ENCODE measurements at regions not wholly inside any gene's neighbourhood (a gene's known extent, or its start where the extent isn't known, plus 50 kb on each side); places are given as distances from the start of the nearest gene placed in this dataset.

DNA sequence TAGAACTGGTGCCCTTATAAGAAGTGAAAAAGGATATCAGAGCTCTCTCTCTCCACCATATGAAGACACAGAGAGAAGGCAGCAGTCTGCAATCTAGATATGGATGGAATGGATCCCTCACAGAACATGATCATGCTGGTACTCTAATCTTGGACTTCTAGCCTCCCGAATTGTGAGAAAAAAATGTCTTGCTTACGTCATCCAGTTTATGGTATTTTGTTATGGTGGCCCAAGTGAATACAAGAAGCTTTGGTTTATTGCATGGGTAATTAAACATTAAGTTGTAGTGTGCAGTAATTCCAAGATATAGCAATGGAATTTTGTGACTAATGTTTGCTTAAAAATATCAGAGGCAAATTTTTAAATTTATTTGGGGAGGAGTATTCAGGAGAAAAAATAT is 1667.4 kb upstream of the SLC39A10 start:
- H3K79me2 ChIP-seq (ENCODE audit: low read length) = no peaks in the 10 kb centered on the region
- no peaks in the 10 kb centered on the region for H3K4me1 ChIP-seq (ENCODE audit: low read length)
- H3K4me2 ChIP-seq (ENCODE audit: low read length) = no peak overlapping the region
- H3K4me3 ChIP-seq (ENCODE audit: low read length) = no peak overlapping the region
- H3K36me3 ChIP-seq (replicated peaks; ENCODE audit: low read depth, low read length) = no peaks in the 10 kb centered on the region
- H3K27ac ChIP-seq (ENCODE audit: low read length) = no peak overlapping the region
- no peaks in the 10 kb centered on the region for H4K20me1 ChIP-seq (ENCODE audit: insufficient read depth, low read length)
- no peaks in the 10 kb centered on the region for H3K27me3 ChIP-seq (ENCODE audit: low read depth, low read length)
- no peak overlapping the region for H3K9ac ChIP-seq (ENCODE audit: low read length)
- TF ChIP-seq EZH2phosphoT487 (IDR thresholded peaks at IDR 0.05; ENCODE audit: low read depth) = no peak
- TF ChIP-seq, protein P1, sequence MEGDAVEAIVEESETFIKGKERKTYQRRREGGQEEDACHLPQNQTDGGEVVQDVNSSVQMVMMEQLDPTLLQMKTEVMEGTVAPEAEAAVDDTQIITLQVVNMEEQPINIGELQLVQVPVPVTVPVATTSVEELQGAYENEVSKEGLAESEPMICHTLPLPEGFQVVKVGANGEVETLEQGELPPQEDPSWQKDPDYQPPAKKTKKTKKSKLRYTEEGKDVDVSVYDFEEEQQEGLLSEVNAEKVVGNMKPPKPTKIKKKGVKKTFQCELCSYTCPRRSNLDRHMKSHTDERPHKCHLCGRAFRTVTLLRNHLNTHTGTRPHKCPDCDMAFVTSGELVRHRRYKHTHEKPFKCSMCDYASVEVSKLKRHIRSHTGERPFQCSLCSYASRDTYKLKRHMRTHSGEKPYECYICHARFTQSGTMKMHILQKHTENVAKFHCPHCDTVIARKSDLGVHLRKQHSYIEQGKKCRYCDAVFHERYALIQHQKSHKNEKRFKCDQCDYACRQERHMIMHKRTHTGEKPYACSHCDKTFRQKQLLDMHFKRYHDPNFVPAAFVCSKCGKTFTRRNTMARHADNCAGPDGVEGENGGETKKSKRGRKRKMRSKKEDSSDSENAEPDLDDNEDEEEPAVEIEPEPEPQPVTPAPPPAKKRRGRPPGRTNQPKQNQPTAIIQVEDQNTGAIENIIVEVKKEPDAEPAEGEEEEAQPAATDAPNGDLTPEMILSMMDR (IDR thresholded peaks at IDR 0.05; ENCODE audit: low read depth, low read length) = no peak
- no peak overlapping the region for H2AFZ ChIP-seq (ENCODE audit: low read depth, low read length)
- no peaks in the 10 kb centered on the region for H3K9me3 ChIP-seq (ENCODE audit: insufficient read depth, low read length)

DNA sequence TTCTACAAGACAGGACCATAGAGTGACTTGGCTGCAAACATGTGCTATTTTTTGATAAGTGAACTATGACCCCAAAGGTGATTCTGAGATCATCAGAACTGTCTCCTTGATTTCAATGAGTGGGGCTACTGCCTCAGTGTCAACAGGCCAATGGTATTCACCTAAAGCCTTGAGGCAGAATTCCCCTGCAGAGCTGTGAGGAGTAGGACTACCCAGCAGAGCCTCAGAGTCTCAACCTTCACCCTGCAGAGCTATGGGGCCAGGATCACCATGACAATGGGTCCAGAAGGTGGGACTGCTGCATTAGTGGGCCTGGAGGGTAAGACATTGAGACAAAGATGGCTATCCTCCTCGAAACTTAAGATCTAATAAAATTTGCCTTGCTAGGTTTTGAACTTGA is 1668.2 kb upstream of the SLC39A10 start:
- H3K9ac ChIP-seq (ENCODE audit: low read length) = no peak overlapping the region
- no peak overlapping the region for H3K4me3 ChIP-seq (ENCODE audit: low read length)
- no peak overlapping the region for H3K4me2 ChIP-seq (ENCODE audit: low read length)
- no peaks in the 10 kb centered on the region for H3K9me3 ChIP-seq (ENCODE audit: insufficient read depth, low read length)
- H3K27me3 ChIP-seq (ENCODE audit: low read depth, low read length) = no peaks in the 10 kb centered on the region
- TF ChIP-seq EZH2phosphoT487 (IDR thresholded peaks at IDR 0.05; ENCODE audit: low read depth) = no peak
- TF ChIP-seq, protein P1 (IDR thresholded peaks at IDR 0.05; ENCODE audit: low read depth, low read length) = no peak
- no peaks in the 10 kb centered on the region for H3K79me2 ChIP-seq (ENCODE audit: low read length)
- no peak overlapping the region for H2AFZ ChIP-seq (ENCODE audit: low read depth, low read length)
- no peaks in the 10 kb centered on the region for H4K20me1 ChIP-seq (ENCODE audit: insufficient read depth, low read length)
- H3K4me1 ChIP-seq (ENCODE audit: low read length) = no peaks in the 10 kb centered on the region
- H3K27ac ChIP-seq (ENCODE audit: low read length) = no peak overlapping the region
- no peaks in the 10 kb centered on the region for H3K36me3 ChIP-seq (replicated peaks; ENCODE audit: low read depth, low read length)

DNA sequence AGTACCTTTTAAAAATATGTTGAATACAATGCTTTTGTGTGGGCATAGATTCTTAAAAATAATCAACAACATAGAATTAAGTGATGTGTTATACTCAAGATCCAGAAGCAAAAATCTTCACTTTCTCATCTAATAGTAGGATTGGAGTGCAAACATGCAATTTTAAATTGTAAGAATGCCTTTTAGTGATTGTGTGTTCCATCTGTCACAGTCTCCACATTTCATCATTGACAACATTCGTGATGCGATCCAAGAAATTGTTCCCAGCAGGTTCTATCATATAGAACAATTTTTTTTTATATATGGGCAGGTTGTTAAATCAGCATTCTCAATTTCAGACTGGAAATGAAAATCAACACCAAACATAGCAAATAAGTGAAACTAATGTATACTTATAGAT is 1671.8 kb upstream of the SLC39A10 start:
- TF ChIP-seq, protein P1 (IDR thresholded peaks at IDR 0.05; ENCODE audit: low read depth, low read length) = no peak
- no peak for TF ChIP-seq EZH2phosphoT487 (IDR thresholded peaks at IDR 0.05; ENCODE audit: low read depth)
- no peaks in the 10 kb centered on the region for H3K36me3 ChIP-seq (replicated peaks; ENCODE audit: low read depth, low read length)
- H3K9ac ChIP-seq (ENCODE audit: low read length) = no peak overlapping the region
- H3K4me2 ChIP-seq (ENCODE audit: low read length) = no peak overlapping the region
- no peak overlapping the region for H3K27ac ChIP-seq (ENCODE audit: low read length)
- H4K20me1 ChIP-seq (ENCODE audit: insufficient read depth, low read length) = no peaks in the 10 kb centered on the region
- H3K9me3 ChIP-seq (ENCODE audit: insufficient read depth, low read length) = no peaks in the 10 kb centered on the region
- H3K4me1 ChIP-seq (ENCODE audit: low read length) = no peaks in the 10 kb centered on the region
- no peak overlapping the region for H2AFZ ChIP-seq (ENCODE audit: low read depth, low read length)
- no peaks in the 10 kb centered on the region for H3K27me3 ChIP-seq (ENCODE audit: low read depth, low read length)
- no peak overlapping the region for H3K4me3 ChIP-seq (ENCODE audit: low read length)
- no peaks in the 10 kb centered on the region for H3K79me2 ChIP-seq (ENCODE audit: low read length)

DNA sequence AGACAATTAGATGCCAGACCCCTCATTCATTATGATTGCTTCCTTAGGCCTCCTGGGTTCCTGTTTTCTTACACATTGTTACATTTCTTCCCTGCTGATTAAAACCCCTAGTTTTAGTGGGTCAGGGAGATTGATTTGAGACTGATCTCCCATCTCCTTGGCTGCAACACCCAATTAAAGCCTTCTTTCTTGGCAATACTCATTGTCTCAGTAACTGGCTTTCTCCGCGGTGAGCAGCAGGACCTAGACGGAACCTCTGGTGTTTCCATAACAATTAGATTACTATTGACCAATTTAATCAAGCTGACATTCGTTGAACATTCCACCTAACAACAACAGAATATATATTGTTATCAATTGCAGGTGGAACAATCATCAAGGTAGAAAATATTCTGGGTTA is 1676.4 kb upstream of the SLC39A10 start:
- H3K27ac ChIP-seq (ENCODE audit: low read length) = no peak overlapping the region
- no peak overlapping the region for H2AFZ ChIP-seq (ENCODE audit: low read depth, low read length)
- no peaks in the 10 kb centered on the region for H3K9me3 ChIP-seq (ENCODE audit: insufficient read depth, low read length)
- no peak overlapping the region for H3K4me3 ChIP-seq (ENCODE audit: low read length)
- no peak overlapping the region for H3K4me2 ChIP-seq (ENCODE audit: low read length)
- TF ChIP-seq EZH2phosphoT487 (IDR thresholded peaks at IDR 0.05; ENCODE audit: low read depth) = no peak
- H3K79me2 ChIP-seq (ENCODE audit: low read length) = no peaks in the 10 kb centered on the region
- no peak overlapping the region for H3K9ac ChIP-seq (ENCODE audit: low read length)
- H3K27me3 ChIP-seq (ENCODE audit: low read depth, low read length) = no peaks in the 10 kb centered on the region
- no peaks in the 10 kb centered on the region for H3K4me1 ChIP-seq (ENCODE audit: low read length)
- no peaks in the 10 kb centered on the region for H3K36me3 ChIP-seq (replicated peaks; ENCODE audit: low read depth, low read length)
- no peaks in the 10 kb centered on the region for H4K20me1 ChIP-seq (ENCODE audit: insufficient read depth, low read length)

DNA sequence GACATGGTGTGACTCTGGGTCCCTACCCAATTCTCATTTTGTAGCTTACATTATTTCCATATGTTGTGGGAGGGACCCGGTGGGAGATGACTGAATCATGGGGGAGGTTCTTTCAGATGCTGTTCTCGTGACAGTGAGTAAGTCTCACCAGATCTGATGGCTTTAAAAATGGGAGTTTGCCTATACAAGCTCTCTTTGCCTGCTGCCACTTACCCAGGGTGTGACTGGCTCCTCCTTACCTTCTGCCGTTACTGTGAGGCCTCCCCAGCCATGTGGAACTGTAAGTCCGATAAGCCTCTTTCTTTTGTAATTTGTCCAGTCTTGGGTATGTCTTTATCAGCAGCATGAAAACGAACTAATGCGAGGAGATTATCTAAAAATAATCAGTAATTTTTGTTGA is 1683.2 kb upstream of the SLC39A10 start:
- no peak overlapping the region for H3K9ac ChIP-seq (ENCODE audit: low read length)
- no peak overlapping the region for H3K4me2 ChIP-seq (ENCODE audit: low read length)
- 0 out of 2 replicates have a peak overlapping the region, but pooled peaks have one; percentile 15 for H2AFZ ChIP-seq (ENCODE audit: low read depth, low read length)
- TF ChIP-seq, protein P1 (IDR thresholded peaks at IDR 0.05; ENCODE audit: low read depth, low read length) = no peak
- no peak for TF ChIP-seq EZH2phosphoT487 (IDR thresholded peaks at IDR 0.05; ENCODE audit: low read depth)
- H3K4me3 ChIP-seq (ENCODE audit: low read length) = no peak overlapping the region
- no peaks in the 10 kb centered on the region for H3K27me3 ChIP-seq (ENCODE audit: low read depth, low read length)
- no peaks in the 10 kb centered on the region for H3K4me1 ChIP-seq (ENCODE audit: low read length)
- no peaks in the 10 kb centered on the region for H3K36me3 ChIP-seq (replicated peaks; ENCODE audit: low read depth, low read length)
- H3K27ac ChIP-seq (ENCODE audit: low read length) = no peak overlapping the region
- no peaks in the 10 kb centered on the region for H4K20me1 ChIP-seq (ENCODE audit: insufficient read depth, low read length)
- no peaks in the 10 kb centered on the region for H3K9me3 ChIP-seq (ENCODE audit: insufficient read depth, low read length)
- no peaks in the 10 kb centered on the region for H3K79me2 ChIP-seq (ENCODE audit: low read length)
